ENCODE measurements at regions not wholly inside any gene's neighbourhood (a gene's known extent, or its start where the extent isn't known, plus 50 kb on each side); places are given as distances from the start of the nearest gene placed in this dataset.

DNA sequence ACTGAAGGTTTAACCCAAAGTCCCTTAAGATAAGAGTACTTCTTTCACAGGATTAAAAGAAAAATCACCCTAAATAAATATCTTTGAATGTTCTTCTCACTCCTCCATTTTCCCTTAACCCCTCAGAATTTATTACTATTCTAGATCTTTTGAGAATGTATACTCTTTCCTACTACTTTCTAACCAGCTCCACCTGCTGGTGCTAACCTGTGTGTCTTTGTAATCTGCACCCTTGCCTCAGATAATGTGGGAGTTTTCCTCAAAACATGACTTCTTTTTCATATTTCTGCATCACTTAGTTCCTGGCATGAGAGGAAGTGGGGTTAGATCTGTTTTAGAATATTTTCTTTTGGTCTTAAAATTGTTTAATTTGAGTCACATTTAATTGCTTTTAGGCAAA is 394.2 kb downstream of the BMP2 start:
- TF ChIP-seq, protein P1, sequence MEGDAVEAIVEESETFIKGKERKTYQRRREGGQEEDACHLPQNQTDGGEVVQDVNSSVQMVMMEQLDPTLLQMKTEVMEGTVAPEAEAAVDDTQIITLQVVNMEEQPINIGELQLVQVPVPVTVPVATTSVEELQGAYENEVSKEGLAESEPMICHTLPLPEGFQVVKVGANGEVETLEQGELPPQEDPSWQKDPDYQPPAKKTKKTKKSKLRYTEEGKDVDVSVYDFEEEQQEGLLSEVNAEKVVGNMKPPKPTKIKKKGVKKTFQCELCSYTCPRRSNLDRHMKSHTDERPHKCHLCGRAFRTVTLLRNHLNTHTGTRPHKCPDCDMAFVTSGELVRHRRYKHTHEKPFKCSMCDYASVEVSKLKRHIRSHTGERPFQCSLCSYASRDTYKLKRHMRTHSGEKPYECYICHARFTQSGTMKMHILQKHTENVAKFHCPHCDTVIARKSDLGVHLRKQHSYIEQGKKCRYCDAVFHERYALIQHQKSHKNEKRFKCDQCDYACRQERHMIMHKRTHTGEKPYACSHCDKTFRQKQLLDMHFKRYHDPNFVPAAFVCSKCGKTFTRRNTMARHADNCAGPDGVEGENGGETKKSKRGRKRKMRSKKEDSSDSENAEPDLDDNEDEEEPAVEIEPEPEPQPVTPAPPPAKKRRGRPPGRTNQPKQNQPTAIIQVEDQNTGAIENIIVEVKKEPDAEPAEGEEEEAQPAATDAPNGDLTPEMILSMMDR (conservative IDR thresholded peaks at IDR 0.05): peak; percentile 40
- no peak for TF ChIP-seq ZFX (IDR thresholded peaks at IDR 0.05)
